K562 (cell line): ENCODE measurements at regions not wholly inside any gene's neighbourhood (a gene's known extent, or its start where the extent isn't known, plus 50 kb on each side); places are given as distances from the start of the nearest gene placed in this dataset.

Experiments
- ATAC-seq: fragments of 200-7000 bp; cut with Tn5 transposase; 3 replicates; pipeline ENCODE4 v1.9.1; 2020; ENCODE audit warnings: moderate library complexity
- BruUV-seq: library from RNA; stranded (reverse); fragments of 400-500 nt; replicated peaks from 2 replicates; lab custom pipeline; 2021; lab: Mats Ljungman, UMichigan
- CTCF ChIA-PET: fragments of 300-600 bp; formaldehyde crosslinking; extraction: SDS; loops from one replicate; lab custom pipeline; 2021; ENCODE audit warnings: low intra/inter-chr PET ratio; lab: Yijun Ruan, JAX
- POLR2A ChIA-PET: fragments of 300-600, 350-650 bp; sonication (Branson Sonifier 250); formaldehyde crosslinking; extraction: SDS; loops from one replicate; lab custom pipeline; 2021; ENCODE audit warnings: antibody characterized with exemption, inconsistent platforms; lab: Yijun Ruan, JAX
- DNase-seq, 4 experiments: peaks; one replicate each; pipeline versions ENCODE4 v3.0.0 to v3.0.0-alpha.2; 2011 to 2018; ENCODE audit warnings: low spot score in 3 of 4, mixed read lengths in 3 of 4; ENCODE audit errors: extremely low read depth in 1 of 4
- FAIRE-seq: peaks from 2 replicates; lab custom pipeline; 2011; peaks lifted over from hg19 to GRCh38; lab: Jason Lieb, UNC
- H2AFZ ChIP-seq: 2 replicates; pipeline ENCODE4 v1.6.0; 2011; ENCODE audit warnings: low read depth, low read length, control low read depth, inconsistent platforms
- H3K27ac ChIP-seq: fragments of 200-600 bp; 3 replicates; pipeline ENCODE4 v1.8.0; 2011; ENCODE audit warnings: low read depth, mild to moderate bottlenecking, control low read depth, inconsistent platforms, low read length, moderate library complexity, mixed read lengths; ENCODE audit errors: extremely low read depth
- H3K27me3 ChIP-seq, 2 experiments: fragments of 300-600 bp in 1 of 2; 2 replicates in 1 of 2; 3 replicates in 1 of 2; pipeline versions ENCODE4 v1.6.0 to v1.8.0; 2011; ENCODE audit warnings: inconsistent platforms in 2 of 2, low read length in 2 of 2, mild to moderate bottlenecking in 1 of 2, mixed read lengths in 1 of 2, moderate library complexity in 1 of 2; ENCODE audit not compliant: control insufficient read depth in 2 of 2, insufficient read depth in 2 of 2
- H3K36me3 ChIP-seq: fragments of 300-600 bp; 3 replicates; pipeline ENCODE4 v1.8.0; 2011; ENCODE audit warnings: mild to moderate bottlenecking, low read length, inconsistent platforms; ENCODE audit not compliant: control insufficient read depth, insufficient read depth
- H3K4me1 ChIP-seq, 2 experiments: fragments of 200-600 bp in 1 of 2; replicated peaks in 1 of 2; 2 replicates in 1 of 2; 3 replicates in 1 of 2; pipeline versions ENCODE4 v1.5.1 to v1.8.0; 2011; ENCODE audit warnings: inconsistent platforms in 2 of 2, low read length in 2 of 2, mild to moderate bottlenecking in 1 of 2, mixed read lengths in 1 of 2, moderate library complexity in 1 of 2; ENCODE audit not compliant: control insufficient read depth in 2 of 2, insufficient read depth in 2 of 2
- H3K4me2 ChIP-seq: 2 replicates; pipeline ENCODE4 v1.6.1; 2011; ENCODE audit warnings: low read length, control low read depth, inconsistent platforms, mixed read lengths; ENCODE audit not compliant: insufficient read depth
- H3K4me3 ChIP-seq: fragments of 200-600 bp; sonication (generic), shearing (Covaris generic); 2 replicates; pipeline ENCODE4 v1.5.1; 2016; ENCODE audit warnings: control low read depth, inconsistent platforms
- H3K79me2 ChIP-seq: fragments of 200-600 bp; 3 replicates; pipeline ENCODE4 v1.8.0; 2011; ENCODE audit warnings: low read length, inconsistent platforms; ENCODE audit not compliant: control insufficient read depth, insufficient read depth
- H3K9ac ChIP-seq, 2 experiments: 2 replicates each; pipeline versions ENCODE4 v1.6.0 to v1.6.1; 2011; ENCODE audit warnings: low read depth in 2 of 2, low read length in 2 of 2, control low read depth in 1 of 2, inconsistent platforms in 1 of 2, mild to moderate bottlenecking in 1 of 2, mixed read lengths in 1 of 2; ENCODE audit not compliant: insufficient read depth in 1 of 2
- H3K9me1 ChIP-seq: one replicate; pipeline ENCODE4 v1.6.0; 2011; ENCODE audit warnings: inconsistent platforms, mild to moderate bottlenecking, low read length, moderate library complexity; ENCODE audit not compliant: control insufficient read depth, insufficient read depth
- H3K9me3 ChIP-seq: replicated peaks from 2 replicates; pipeline ENCODE4 v1.5.1; 2011; ENCODE audit warnings: low read depth, low read length, inconsistent platforms; ENCODE audit not compliant: control insufficient read depth, insufficient read depth
- H4K20me1 ChIP-seq: replicated peaks from 2 replicates; pipeline ENCODE4 v1.6.1; 2011; ENCODE audit warnings: low read length, inconsistent platforms, mixed read lengths; ENCODE audit not compliant: control insufficient read depth, insufficient read depth
- AFF4 ChIP-seq: sonication (generic); formaldehyde crosslinking; IDR thresholded peaks from 2 replicates; pipeline ENCODE4 v1.8.0; 2023; ENCODE audit warnings: mild to moderate bottlenecking, missing genetic modification reagents
- BRD4 ChIP-seq: fragments of 200-600 bp; sonication (generic); IDR thresholded peaks from 2 replicates; pipeline ENCODE4 v1.6.1; 2017; ENCODE audit warnings: inconsistent platforms
- MLLT1 ChIP-seq, 2 experiments: fragments of 450-650 bp; IDR thresholded peaks; 2 replicates each; pipeline ENCODE4 v1.6.1; 2016
- MTF1 ChIP-seq: fragments of 250-450 bp; sonication (Bioruptor Pico); IDR thresholded peaks from 2 replicates; pipeline ENCODE4 v1.9.0; 2021; ENCODE audit warnings: moderate library complexity, mild to moderate bottlenecking, inconsistent platforms, borderline replicate concordance
- NFE2L1 ChIP-seq: fragments of 450-650 bp; IDR thresholded peaks from 2 replicates; pipeline ENCODE4 v1.6.1; 2016; ENCODE audit warnings: missing genetic modification characterization, low read depth, mild to moderate bottlenecking, missing compliant biosample characterization, moderate library complexity, borderline replicate concordance
- NKRF ChIP-seq: fragments of 450-650 bp; IDR thresholded peaks from 2 replicates; pipeline ENCODE4 v1.6.1; 2016; ENCODE audit warnings: borderline replicate concordance
- ZNF133 ChIP-seq: fragments of 250-450 bp; sonication (Bioruptor Pico); IDR thresholded peaks from 2 replicates; pipeline ENCODE4 v1.4.0; 2020; ENCODE audit warnings: mild to moderate bottlenecking
- ZNF197 ChIP-seq: fragments of 200-800 bp; sonication (Bioruptor generic); IDR thresholded peaks from 2 replicates; pipeline ENCODE4 v1.6.1; 2016; ENCODE audit warnings: low read depth, missing genetic modification characterization, missing compliant biosample characterization
- ZNF274 ChIP-seq: IDR thresholded peaks from 2 replicates; pipeline ENCODE4 v1.6.1; 2011; ENCODE audit warnings: low read depth, mild to moderate bottlenecking, low read length, moderate library complexity, borderline replicate concordance
- in situ Hi-C: fragments of 300-500 bp; cut with MboI; formaldehyde crosslinking; loops from 4 replicates; pipeline ENCODE4 v1.15.0; 2018; ENCODE audit warnings: inconsistent platforms, mixed read lengths
- intact Hi-C: fragments of 100-400 bp; cut with micrococcal nuclease; formaldehyde crosslinking; loops from 2 replicates; pipeline ENCODE4 v1.14.2; 2022
- TF ChIP-seq, protein P1 (sequence below): fragments of 450-650 bp; formaldehyde crosslinking; IDR thresholded peaks from 2 replicates; pipeline ENCODE4 v1.4.0; 2022; ENCODE audit warnings: missing genetic modification characterization

DNA sequence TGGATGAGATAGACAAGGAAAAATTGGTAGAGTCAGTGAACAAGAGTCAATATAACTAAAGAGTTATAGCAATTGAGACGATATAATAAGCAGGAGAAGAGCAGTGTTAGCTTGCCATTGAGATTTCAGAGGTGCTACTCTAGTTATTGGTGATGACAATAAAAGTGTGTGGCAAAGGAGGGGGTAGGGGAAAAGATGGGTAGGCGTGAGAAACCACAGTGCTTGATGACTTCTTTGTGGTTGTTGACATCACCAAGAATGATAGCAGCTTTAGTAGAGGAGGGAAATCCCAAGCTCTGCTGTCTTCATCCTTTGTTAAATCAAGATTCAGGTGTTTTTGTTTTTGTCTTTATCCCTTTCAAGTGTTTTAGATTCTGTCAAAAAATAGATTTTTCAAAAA lies 179.9 kb upstream of the PPP3CA start (continued):
- TF ChIP-seq MLLT1 (IDR thresholded peaks at IDR 0.05) = no peak
- no peak for TF ChIP-seq ZNF274
- no peak for TF ChIP-seq BRD4
- no peak for TF ChIP-seq NKRF
- TF ChIP-seq, protein P1, sequence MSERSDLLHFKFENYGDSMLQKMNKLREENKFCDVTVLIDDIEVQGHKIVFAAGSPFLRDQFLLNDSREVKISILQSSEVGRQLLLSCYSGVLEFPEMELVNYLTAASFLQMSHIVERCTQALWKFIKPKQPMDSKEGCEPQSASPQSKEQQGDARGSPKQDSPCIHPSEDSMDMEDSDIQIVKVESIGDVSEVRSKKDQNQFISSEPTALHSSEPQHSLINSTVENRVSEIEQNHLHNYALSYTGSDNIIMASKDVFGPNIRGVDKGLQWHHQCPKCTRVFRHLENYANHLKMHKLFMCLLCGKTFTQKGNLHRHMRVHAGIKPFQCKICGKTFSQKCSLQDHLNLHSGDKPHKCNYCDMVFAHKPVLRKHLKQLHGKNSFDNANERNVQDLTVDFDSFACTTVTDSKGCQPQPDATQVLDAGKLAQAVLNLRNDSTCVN = no peak

DNA sequence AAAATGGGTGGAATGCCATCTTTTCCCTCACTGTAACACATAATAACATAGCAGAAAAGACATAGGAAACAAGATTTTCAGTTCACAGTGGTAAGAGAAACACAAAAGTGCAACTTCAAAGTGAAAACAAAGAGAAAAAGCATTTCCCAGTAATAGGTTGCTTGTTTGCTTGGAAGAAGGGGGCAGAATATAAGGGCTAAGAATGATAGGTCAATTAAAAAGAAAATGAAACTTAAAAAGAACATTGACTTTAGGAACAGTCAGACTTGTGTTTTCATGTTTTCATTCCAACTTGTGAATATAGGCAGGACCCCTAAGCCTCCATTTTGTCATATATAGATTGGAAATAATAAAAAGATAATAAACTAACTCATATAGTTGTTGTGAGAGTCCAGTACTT lies 168.2 kb upstream of the PPP3CA start:
- Histone ChIP-seq H3K27ac (no peak overlapping the region), H2AFZ (no peak overlapping the region), H3K36me3 (no peaks in the 10 kb centered on the region), H4K20me1 (no peaks in the 10 kb centered on the region), H3K27me3 (no peaks in the 10 kb centered on the region), H3K9ac (no peak overlapping the region), H3K9me1 (no peaks in the 10 kb centered on the region), H3K4me1 (no peaks in the 10 kb centered on the region), H3K4me2 (no peak overlapping the region), H3K4me3 (no peak overlapping the region), H3K9me3 (no peaks in the 10 kb centered on the region), H3K79me2 (no peaks in the 10 kb centered on the region)
- TF ChIP-seq ZNF133 (CRISPR knock-in tag) (no peak), AFF4 (CRISPR knock-in tag) (no peak), ZNF197 (CRISPR knock-in tag) (no peak), NFE2L1 (tag) (no peak), MTF1 (CRISPR knock-in tag) (no peak)
- BruUV-seq = no TSS peak
- POLR2A ChIA-PET = no interaction called here
- in situ Hi-C loops = no loop called here
- DNase-seq = no peak
- no peak for ATAC-seq
- CTCF ChIA-PET = no interaction called here
- FAIRE-seq = no peak
- intact Hi-C loops = no loop called here
